SK-N-SH treated with all-trans-retinoic acid at 6 μM for 48 hours (cell line): ENCODE measurements at regions not wholly inside any gene's neighbourhood (a gene's known extent, or its start where the extent isn't known, plus 50 kb on each side); places are given as distances from the start of the nearest gene placed in this dataset.

Experiments
- ARNTL ChIP-seq: fragments of 450-650 bp; formaldehyde crosslinking; IDR thresholded peaks from 2 replicates; pipeline ENCODE4 v1.5.0; 2020; ENCODE audit warnings: low read depth, mild to moderate bottlenecking, moderate library complexity, borderline replicate concordance
- CREB5 ChIP-seq: fragments of 250-450 bp; sonication (Bioruptor Pico); IDR thresholded peaks from 2 replicates; pipeline ENCODE4 v1.5.1; 2020; ENCODE audit warnings: low read depth, mild to moderate bottlenecking, moderate library complexity
- CSDC2 ChIP-seq: fragments of 250-450 bp; sonication (Bioruptor Pico); IDR thresholded peaks from 2 replicates; pipeline ENCODE4 v1.5.0; 2020; ENCODE audit warnings: mild to moderate bottlenecking, moderate library complexity
- OSR1 ChIP-seq: fragments of 250-450 bp; sonication (Bioruptor Pico); IDR thresholded peaks from 2 replicates; pipeline ENCODE4 v1.8.0; 2022; ENCODE audit warnings: moderate library complexity, mild to moderate bottlenecking, inconsistent platforms
- PATZ1 ChIP-seq: fragments of 250-450 bp; sonication (Bioruptor Pico); IDR thresholded peaks from 2 replicates; pipeline ENCODE4 v1.8.0; 2020; ENCODE audit warnings: mild to moderate bottlenecking, moderate library complexity, borderline replicate concordance
- RARB ChIP-seq: fragments of 250-450 bp; sonication (Bioruptor Pico); IDR thresholded peaks from 2 replicates; pipeline ENCODE4 v1.8.0; 2021; ENCODE audit warnings: mild to moderate bottlenecking, moderate library complexity
- SNAI2 ChIP-seq: fragments of 250-450 bp; sonication (Bioruptor Pico); IDR thresholded peaks from 2 replicates; pipeline ENCODE4 v1.5.0; 2020; ENCODE audit warnings: mild to moderate bottlenecking, moderate library complexity
- TCF4 ChIP-seq: fragments of 250-450 bp; sonication (Bioruptor Pico); IDR thresholded peaks from 2 replicates; pipeline ENCODE4 v1.8.0; 2021; ENCODE audit warnings: mild to moderate bottlenecking, moderate library complexity, borderline replicate concordance
- ZFP3 ChIP-seq: fragments of 250-450 bp; sonication (Bioruptor Pico); IDR thresholded peaks from 2 replicates; pipeline ENCODE4 v1.5.0; 2020; ENCODE audit warnings: mild to moderate bottlenecking, moderate library complexity
- ZFP30 ChIP-seq: fragments of 450-650 bp; formaldehyde crosslinking; IDR thresholded peaks from 2 replicates; pipeline ENCODE4 v1.5.0; 2022; ENCODE audit warnings: mild to moderate bottlenecking, moderate library complexity
- ZNF70 ChIP-seq: fragments of 450-650 bp; formaldehyde crosslinking; IDR thresholded peaks from 2 replicates; pipeline ENCODE4 v1.5.0; 2020; ENCODE audit warnings: mild to moderate bottlenecking, moderate library complexity
- ZNF8 ChIP-seq: fragments of 450-650 bp; formaldehyde crosslinking; IDR thresholded peaks from 2 replicates; pipeline ENCODE4 v1.5.0; 2020; ENCODE audit warnings: mild to moderate bottlenecking, moderate library complexity

- TF ChIP-seq ZNF70 (CRISPR knock-in tag) = no peak
- no peak for TF ChIP-seq ZFP3 (CRISPR knock-in tag)
- no peak for TF ChIP-seq CSDC2
- no peak for TF ChIP-seq PATZ1 (CRISPR knock-in tag)
- no peak for TF ChIP-seq TCF4 (CRISPR knock-in tag)
- no peak for TF ChIP-seq CREB5 (CRISPR knock-in tag)
- no peak for TF ChIP-seq SNAI2 (CRISPR knock-in tag)
- TF ChIP-seq ARNTL = no peak
- no peak for TF ChIP-seq RARB
- TF ChIP-seq ZFP30 (CRISPR knock-in tag) = no peak
- TF ChIP-seq OSR1 = no peak
- TF ChIP-seq ZNF8 (CRISPR knock-in tag) = no peak
Observed at GRCh38 chr3:150296123-150296735, 111.9 kb upstream of the TSC22D2 start.
